Lower leg skin (tissue), 4 donors: ENCODE measurements at regions not wholly inside any gene's neighbourhood (a gene's known extent, or its start where the extent isn't known, plus 50 kb on each side); places are given as distances from the start of the nearest gene placed in this dataset.

Experiments used
- DNase-seq, 2 donors: peaks; one replicate each; pipeline ENCODE4 v3.0.0-alpha.2; 2019; ENCODE audit warnings: low spot score in 2 of 2
- H3K4me3 ChIP-seq: fragments of 200-600 bp; sonication (generic); 2 replicates; pipeline ENCODE4 v1.5.1; 2017; ENCODE audit warnings: mild to moderate bottlenecking, low read depth; ENCODE audit not compliant: poor library complexity, severe bottlenecking
- CTCF ChIP-seq, 3 donors: fragments of 450-650 bp; IDR thresholded peaks; one replicate each; pipeline ENCODE4 v1.5.1; 2016; ENCODE audit warnings: antibody characterized with exemption in 3 of 3, mild to moderate bottlenecking in 3 of 3, moderate library complexity in 2 of 3
- POLR2A ChIP-seq, 2 donors: fragments of 450-650 bp; IDR thresholded peaks; one replicate each; pipeline ENCODE4 v1.6.1; 2016 to 2017; ENCODE audit warnings: antibody characterized with exemption in 2 of 2, mild to moderate bottlenecking in 1 of 2, moderate library complexity in 1 of 2
- WGBS, 2 donors: methylation state at CpG; one replicate each; pipeline ENCODE4 v1.1.5; 2018; 5-methylcytosine and 5-hydroxymethylcytosine counted together
- intact Hi-C: fragments of 100-400 bp; cut with DNase I; formaldehyde crosslinking; loops from one replicate; pipeline ENCODE4 v1.15.0; 2023; ENCODE audit warnings: low total_unique reads

GRCh38 chr5:53367727-53368126 lies 112.7 kb upstream of the FST start:
- intact Hi-C loops = no loop called here
- H3K4me3 ChIP-seq = no peak overlapping the region
- TF ChIP-seq CTCF (IDR thresholded peaks at IDR 0.05) (no peak), POLR2A (IDR thresholded peaks at IDR 0.05) (no peak)
- DNase-seq = no peak
- 89 to 95% methylated on average over 1 of the region's 1 CpG for WGBS, 2 donors

GRCh38 chr5:53368516-53368915 lies 111.9 kb upstream of the FST start:
- DNase-seq = no peak
- intact Hi-C loops = no loop called here
- no peak overlapping the region for H3K4me3 ChIP-seq
- 20 to 36% methylated on average over 1 of the region's 1 CpG for WGBS, 2 donors
- TF ChIP-seq CTCF (IDR thresholded peaks at IDR 0.05) (no peak), POLR2A (IDR thresholded peaks at IDR 0.05) (no peak)

GRCh38 chr5:53368966-53369605 lies 111.3 kb upstream of the FST start:
- no peak for DNase-seq
- H3K4me3 ChIP-seq = no peak overlapping the region
- TF ChIP-seq POLR2A (IDR thresholded peaks at IDR 0.05) (no peak), CTCF (IDR thresholded peaks at IDR 0.05) (no peak)
- WGBS, 2 donors = 72 to 76% methylated on average over 2 of the region's 2 CpGs
- intact Hi-C loops = no loop called here

- no peak for DNase-seq
- intact Hi-C loops = no loop called here
- TF ChIP-seq CTCF (IDR thresholded peaks at IDR 0.05) (no peak), POLR2A (IDR thresholded peaks at IDR 0.05) (no peak)
- 59 to 65% methylated on average over 3 of the region's 3 CpGs for WGBS, 2 donors
- no peak overlapping the region for H3K4me3 ChIP-seq
Measured at GRCh38 chr5:53369681-53370080, 110.7 kb upstream of the FST start.

- WGBS, 2 donors = 55 to 66% methylated on average over 3 of the region's 3 CpGs
- intact Hi-C loops = no loop called here
- TF ChIP-seq CTCF (IDR thresholded peaks at IDR 0.05) (no peak), POLR2A (IDR thresholded peaks at IDR 0.05) (no peak)
- DNase-seq = no peak
- H3K4me3 ChIP-seq = no peak overlapping the region
Measured at GRCh38 chr5:53373451-53374158, 106.8 kb upstream of the FST start.
